ENCODE measurements at regions not wholly inside any gene's neighbourhood (a gene's known extent, or its start where the extent isn't known, plus 50 kb on each side); places are given as distances from the start of the nearest gene placed in this dataset.

DNA sequence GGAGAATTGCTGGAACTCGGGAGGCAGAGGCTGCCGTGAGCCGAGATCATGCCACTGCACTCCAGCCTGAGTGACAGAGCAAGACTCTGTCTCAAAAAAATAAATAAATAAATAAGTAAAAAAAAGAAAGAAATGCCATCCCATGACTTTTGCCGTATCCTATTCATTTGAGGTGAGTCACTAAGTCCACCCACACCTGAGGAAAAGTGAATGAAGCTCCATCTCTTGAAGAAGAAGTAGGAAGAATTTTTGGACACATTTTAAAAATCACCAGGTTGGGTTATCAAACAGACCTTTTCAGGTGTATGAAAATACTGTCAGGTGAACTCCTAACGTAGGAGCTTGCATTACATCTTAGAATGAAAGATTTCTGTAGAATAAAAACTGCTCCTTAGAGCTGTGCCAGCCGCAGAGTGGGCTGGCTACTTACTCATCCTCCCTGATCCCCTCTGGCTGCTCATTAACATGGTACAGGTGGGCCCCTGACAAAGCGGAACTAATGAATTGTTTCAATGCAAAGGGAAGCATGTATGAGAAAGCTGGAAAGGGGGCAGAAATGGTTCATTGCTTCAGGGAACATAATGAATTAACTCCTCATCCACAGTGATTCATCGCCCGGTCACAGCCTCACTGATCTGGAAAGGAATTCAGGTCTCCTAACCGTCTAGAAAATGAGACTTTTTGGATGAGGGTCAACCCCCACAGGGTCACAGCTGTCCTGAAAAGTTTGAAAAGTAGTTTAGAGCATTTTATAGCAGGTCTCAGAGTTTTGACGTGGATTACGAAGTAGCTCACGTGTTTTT lies 191.4 kb downstream of the SPP2 start:
- H3K4me1 ChIP-seq (ENCODE audit: control insufficient read depth, insufficient read depth, low read length) = no peaks in the 10 kb centered on the region
- ATAC-seq = no peak
- no peak for DNase-seq
- H3K27me3 Mint-ChIP-seq (ENCODE audit: low read depth in 2 of 2) = no peaks in the 10 kb centered on the region
- no peaks in the 10 kb centered on the region for H3K36me3 ChIP-seq (ENCODE audit: control insufficient read depth, insufficient read depth, low read length)
- WGBS (ENCODE audit: insufficient coverage) = 95% methylated on average over 11 of the region's 13 CpGs
- no peaks in the 10 kb centered on the region for H3K27me3 ChIP-seq (ENCODE audit: control insufficient read depth, insufficient read depth, low read length)
- intact Hi-C loops (cut with micrococcal nuclease) = no loop called here
- no peak overlapping the region for H3K27ac Mint-ChIP-seq
- H3K9me3 ChIP-seq (ENCODE audit: control insufficient read depth, insufficient read depth, low read length) = no peaks in the 10 kb centered on the region
- H3K27ac ChIP-seq (ENCODE audit: low read length) = no peak overlapping the region
- H3K4me3 ChIP-seq (ENCODE audit: low read length) = no peak overlapping the region
- H3K4me1 Mint-ChIP-seq = peaks cover 9 to 11% of the 10 kb centered on the region in 2 donors
- H3K4me3 Mint-ChIP-seq = no peak overlapping the region
- TF ChIP-seq, protein P1, sequence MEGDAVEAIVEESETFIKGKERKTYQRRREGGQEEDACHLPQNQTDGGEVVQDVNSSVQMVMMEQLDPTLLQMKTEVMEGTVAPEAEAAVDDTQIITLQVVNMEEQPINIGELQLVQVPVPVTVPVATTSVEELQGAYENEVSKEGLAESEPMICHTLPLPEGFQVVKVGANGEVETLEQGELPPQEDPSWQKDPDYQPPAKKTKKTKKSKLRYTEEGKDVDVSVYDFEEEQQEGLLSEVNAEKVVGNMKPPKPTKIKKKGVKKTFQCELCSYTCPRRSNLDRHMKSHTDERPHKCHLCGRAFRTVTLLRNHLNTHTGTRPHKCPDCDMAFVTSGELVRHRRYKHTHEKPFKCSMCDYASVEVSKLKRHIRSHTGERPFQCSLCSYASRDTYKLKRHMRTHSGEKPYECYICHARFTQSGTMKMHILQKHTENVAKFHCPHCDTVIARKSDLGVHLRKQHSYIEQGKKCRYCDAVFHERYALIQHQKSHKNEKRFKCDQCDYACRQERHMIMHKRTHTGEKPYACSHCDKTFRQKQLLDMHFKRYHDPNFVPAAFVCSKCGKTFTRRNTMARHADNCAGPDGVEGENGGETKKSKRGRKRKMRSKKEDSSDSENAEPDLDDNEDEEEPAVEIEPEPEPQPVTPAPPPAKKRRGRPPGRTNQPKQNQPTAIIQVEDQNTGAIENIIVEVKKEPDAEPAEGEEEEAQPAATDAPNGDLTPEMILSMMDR (IDR thresholded peaks at IDR 0.05) = no peak
- H3K9me3 Mint-ChIP-seq = no peaks in the 10 kb centered on the region
- H3K36me3 Mint-ChIP-seq = no peaks in the 10 kb centered on the region

DNA sequence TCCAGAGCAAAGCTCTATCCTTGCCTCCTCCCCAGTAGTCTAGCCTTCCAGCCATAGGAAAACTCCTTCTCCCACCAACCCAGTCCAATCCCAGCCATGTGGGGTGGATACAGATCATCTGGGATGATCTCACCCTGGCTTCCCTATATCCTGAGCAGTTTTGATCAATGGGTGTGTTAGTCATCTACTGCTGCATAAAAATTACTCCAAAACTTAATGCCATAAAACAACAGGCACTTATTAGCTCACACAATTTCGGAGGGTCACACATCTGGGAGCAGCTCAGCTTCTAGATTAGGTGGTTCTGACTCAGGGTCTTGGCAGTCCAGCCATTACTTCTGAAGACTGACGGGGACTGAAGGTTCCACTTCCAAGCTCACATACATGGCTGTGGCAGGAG lies 190.4 kb downstream of the SPP2 start:
- no peaks in the 10 kb centered on the region for H3K4me1 ChIP-seq (ENCODE audit: control insufficient read depth, insufficient read depth, low read length)
- H3K27ac Mint-ChIP-seq = no peak overlapping the region
- H3K9me3 Mint-ChIP-seq = no peaks in the 10 kb centered on the region
- no peaks in the 10 kb centered on the region for H3K36me3 Mint-ChIP-seq
- WGBS (ENCODE audit: insufficient coverage) = 88% methylated on average over 2 of the region's 2 CpGs
- no peak overlapping the region for H3K27ac ChIP-seq (ENCODE audit: low read length)
- H3K9me3 ChIP-seq (ENCODE audit: control insufficient read depth, insufficient read depth, low read length) = no peaks in the 10 kb centered on the region
- H3K4me3 ChIP-seq (ENCODE audit: low read length) = no peak overlapping the region
- intact Hi-C loops (cut with micrococcal nuclease) = no loop called here
- H3K4me1 Mint-ChIP-seq = peaks cover 9 to 11% of the 10 kb centered on the region in 2 donors
- no peak for DNase-seq
- no peaks in the 10 kb centered on the region for H3K27me3 Mint-ChIP-seq (ENCODE audit: low read depth in 2 of 2)
- TF ChIP-seq, protein P1 (IDR thresholded peaks at IDR 0.05) = no peak
- H3K27me3 ChIP-seq (ENCODE audit: control insufficient read depth, insufficient read depth, low read length) = no peaks in the 10 kb centered on the region
- no peaks in the 10 kb centered on the region for H3K36me3 ChIP-seq (ENCODE audit: control insufficient read depth, insufficient read depth, low read length)
- no peak for ATAC-seq
- no peak overlapping the region for H3K4me3 Mint-ChIP-seq

DNA sequence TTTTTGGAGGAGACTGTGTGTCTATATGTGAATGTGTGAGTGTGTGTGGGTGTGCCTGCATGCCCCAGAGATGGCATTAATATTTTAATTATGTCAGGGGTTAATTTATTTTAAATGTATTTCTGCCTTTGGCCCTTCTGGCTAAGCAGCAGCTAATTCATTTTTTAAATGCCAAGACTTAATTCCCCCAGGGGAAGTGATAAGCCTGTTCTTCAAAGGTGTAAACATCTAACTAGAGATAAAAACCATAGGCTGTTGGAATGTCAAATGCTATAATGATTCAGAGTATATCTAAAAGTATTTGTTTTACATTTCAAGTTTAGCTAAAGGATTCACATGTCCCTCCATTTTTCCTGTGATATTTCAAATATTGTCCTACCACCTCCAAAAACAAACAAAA lies 184.7 kb downstream of the SPP2 start:
- TF ChIP-seq, protein P1 (IDR thresholded peaks at IDR 0.05) = no peak
- Histone ChIP-seq H3K9me3 (ENCODE audit: control insufficient read depth, insufficient read depth, low read length) (no peaks in the 10 kb centered on the region), H3K4me3 (ENCODE audit: low read length) (no peak overlapping the region), H3K36me3 (ENCODE audit: control insufficient read depth, insufficient read depth, low read length) (no peaks in the 10 kb centered on the region), H3K4me1 (ENCODE audit: control insufficient read depth, insufficient read depth, low read length) (no peaks in the 10 kb centered on the region), H3K27ac (ENCODE audit: low read length) (no peak overlapping the region), H3K27me3 (ENCODE audit: control insufficient read depth, insufficient read depth, low read length) (no peaks in the 10 kb centered on the region)
- intact Hi-C loops (cut with micrococcal nuclease) = no loop called here
- ATAC-seq (no peak), DNase-seq (no peak)
- H3K27ac Mint-ChIP-seq = no peak overlapping the region
- no peaks in the 10 kb centered on the region for H3K27me3 Mint-ChIP-seq (ENCODE audit: low read depth in 2 of 2)
- H3K9me3 Mint-ChIP-seq = no peaks in the 10 kb centered on the region
- H3K4me3 Mint-ChIP-seq = no peak overlapping the region
- no peaks in the 10 kb centered on the region for H3K36me3 Mint-ChIP-seq
- no peaks in the 10 kb centered on the region for H3K4me1 Mint-ChIP-seq

DNA sequence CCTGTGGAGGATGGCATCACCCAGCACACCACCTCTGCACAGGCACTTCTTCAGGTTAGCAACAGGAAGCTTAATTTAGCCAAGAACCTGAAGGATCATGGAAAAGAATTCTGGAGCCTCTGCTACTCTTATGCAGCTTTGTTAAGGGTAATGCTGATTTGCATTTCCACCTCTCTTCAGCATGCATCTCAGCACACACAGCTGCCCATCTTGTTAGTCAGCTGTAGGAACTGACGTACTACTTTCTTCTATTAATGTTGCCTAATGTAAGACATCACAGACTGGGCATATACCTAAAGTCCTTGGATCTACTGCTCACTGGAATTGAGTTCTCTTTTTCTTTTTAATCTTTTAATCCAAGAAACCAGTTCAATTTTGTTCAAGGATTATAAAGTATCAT lies 181.0 kb downstream of the SPP2 start:
- WGBS (ENCODE audit: insufficient coverage) = 92% methylated on average over 1 of the region's 1 CpG

More for the DNA sequence above, 181.0 kb downstream of the SPP2 start:
- Mint-ChIP-seq H3K27me3 (ENCODE audit: low read depth in 2 of 2) (no peaks in the 10 kb centered on the region), H3K36me3 (no peaks in the 10 kb centered on the region), H3K4me3 (no peak overlapping the region), H3K27ac (no peak overlapping the region), H3K4me1 (no peaks in the 10 kb centered on the region), H3K9me3 (no peaks in the 10 kb centered on the region)
- DNase-seq = no peak
- intact Hi-C loops (cut with micrococcal nuclease) = no loop called here
- Histone ChIP-seq H3K4me3 (ENCODE audit: low read length) (no peak overlapping the region), H3K36me3 (ENCODE audit: control insufficient read depth, insufficient read depth, low read length) (no peaks in the 10 kb centered on the region), H3K27ac (ENCODE audit: low read length) (no peak overlapping the region), H3K9me3 (ENCODE audit: control insufficient read depth, insufficient read depth, low read length) (no peaks in the 10 kb centered on the region), H3K27me3 (ENCODE audit: control insufficient read depth, insufficient read depth, low read length) (no peaks in the 10 kb centered on the region), H3K4me1 (ENCODE audit: control insufficient read depth, insufficient read depth, low read length) (no peaks in the 10 kb centered on the region)
- TF ChIP-seq, protein P1 (IDR thresholded peaks at IDR 0.05) = no peak
- ATAC-seq = no peak

Measured in natural killer cell (primary cell).